ENCODE measurements at regions not wholly inside any gene's neighbourhood (a gene's known extent, or its start where the extent isn't known, plus 50 kb on each side); places are given as distances from the start of the nearest gene placed in this dataset.

DNA sequence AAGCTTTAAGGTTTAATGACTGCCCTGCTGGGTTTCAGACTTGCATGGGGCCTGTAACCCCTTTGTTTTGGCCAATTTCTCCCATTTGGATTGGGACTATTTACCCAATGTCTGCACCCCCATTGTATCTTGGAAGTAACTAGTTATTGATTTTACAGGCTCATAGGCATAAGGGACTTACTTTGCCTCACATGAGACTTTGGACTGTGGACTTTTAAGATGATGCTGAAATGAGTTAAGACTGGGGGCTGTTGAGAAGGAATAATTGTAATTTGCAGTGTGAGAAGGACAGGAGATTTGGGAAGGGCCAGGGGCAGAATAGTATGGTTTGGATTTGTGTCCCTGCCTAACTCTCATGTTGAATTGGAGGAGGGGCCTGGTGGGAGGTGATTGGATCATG is 260.7 kb downstream of the SNCA start:
- H3K4me3 ChIP-seq: no peak overlapping the region
- DNase-seq: no peak
- H3K36me3 ChIP-seq: no peaks in the 10 kb centered on the region
- no peaks in the 10 kb centered on the region for H3K9me3 ChIP-seq (replicated peaks)
- no peak overlapping the region for H3K27ac ChIP-seq (replicated peaks)
- intact Hi-C loops (cut with micrococcal nuclease): no loop called here
- TF ChIP-seq, protein P1, sequence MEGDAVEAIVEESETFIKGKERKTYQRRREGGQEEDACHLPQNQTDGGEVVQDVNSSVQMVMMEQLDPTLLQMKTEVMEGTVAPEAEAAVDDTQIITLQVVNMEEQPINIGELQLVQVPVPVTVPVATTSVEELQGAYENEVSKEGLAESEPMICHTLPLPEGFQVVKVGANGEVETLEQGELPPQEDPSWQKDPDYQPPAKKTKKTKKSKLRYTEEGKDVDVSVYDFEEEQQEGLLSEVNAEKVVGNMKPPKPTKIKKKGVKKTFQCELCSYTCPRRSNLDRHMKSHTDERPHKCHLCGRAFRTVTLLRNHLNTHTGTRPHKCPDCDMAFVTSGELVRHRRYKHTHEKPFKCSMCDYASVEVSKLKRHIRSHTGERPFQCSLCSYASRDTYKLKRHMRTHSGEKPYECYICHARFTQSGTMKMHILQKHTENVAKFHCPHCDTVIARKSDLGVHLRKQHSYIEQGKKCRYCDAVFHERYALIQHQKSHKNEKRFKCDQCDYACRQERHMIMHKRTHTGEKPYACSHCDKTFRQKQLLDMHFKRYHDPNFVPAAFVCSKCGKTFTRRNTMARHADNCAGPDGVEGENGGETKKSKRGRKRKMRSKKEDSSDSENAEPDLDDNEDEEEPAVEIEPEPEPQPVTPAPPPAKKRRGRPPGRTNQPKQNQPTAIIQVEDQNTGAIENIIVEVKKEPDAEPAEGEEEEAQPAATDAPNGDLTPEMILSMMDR (IDR thresholded peaks at IDR 0.05; ENCODE audit: borderline replicate concordance): no peak
- H3K27me3 ChIP-seq (ENCODE audit: low read depth): no peaks in the 10 kb centered on the region
- no peaks in the 10 kb centered on the region for H3K4me1 ChIP-seq

DNA sequence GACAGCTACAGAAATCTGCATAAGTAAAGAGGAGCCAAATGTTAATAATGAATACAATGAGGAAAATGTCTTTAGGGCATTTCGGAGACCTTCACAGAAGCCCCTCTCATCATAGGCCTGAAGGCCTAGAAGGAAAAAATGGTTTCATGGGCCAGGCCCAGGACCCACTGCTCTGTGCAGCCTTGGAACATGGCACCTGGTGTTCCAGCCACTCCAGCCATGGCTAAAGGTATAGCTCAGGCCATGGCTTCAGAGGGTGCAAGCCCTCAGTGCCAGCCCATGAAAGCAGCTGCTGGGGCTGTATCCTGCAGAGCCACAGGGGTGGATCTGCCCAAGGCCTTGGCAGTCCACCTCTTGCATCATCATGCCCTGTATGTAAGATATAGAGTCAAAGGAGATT is 261.1 kb downstream of the SNCA start:
- DNase-seq: no peak
- Histone ChIP-seq H3K9me3 (replicated peaks) (no peaks in the 10 kb centered on the region), H3K4me3 (no peak overlapping the region), H3K36me3 (no peaks in the 10 kb centered on the region), H3K4me1 (no peaks in the 10 kb centered on the region), H3K27me3 (ENCODE audit: low read depth) (no peaks in the 10 kb centered on the region), H3K27ac (replicated peaks) (no peak overlapping the region)
- intact Hi-C loops (cut with micrococcal nuclease): no loop called here
- TF ChIP-seq, protein P1 (IDR thresholded peaks at IDR 0.05; ENCODE audit: borderline replicate concordance): no peak

DNA sequence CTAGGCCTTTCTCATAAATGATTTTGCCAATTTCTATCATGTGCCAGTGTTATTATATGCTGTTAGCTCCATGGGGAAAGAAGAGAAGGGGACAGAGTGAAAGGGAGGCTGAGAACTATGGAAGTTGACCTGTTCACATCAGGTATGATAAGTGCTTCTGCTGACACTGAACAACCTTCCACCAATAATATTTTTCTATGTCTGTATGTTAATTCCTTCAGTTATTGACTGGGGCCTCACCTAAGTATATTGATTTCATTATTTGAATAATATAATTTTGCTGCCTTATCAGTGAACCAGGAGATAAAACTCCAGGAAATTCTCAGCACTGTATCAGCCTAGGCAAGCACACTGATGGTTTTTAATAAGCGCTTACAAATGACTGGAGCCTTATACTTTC is 262.8 kb downstream of the SNCA start:
- no peaks in the 10 kb centered on the region for H3K4me1 ChIP-seq
- TF ChIP-seq, protein P1 (IDR thresholded peaks at IDR 0.05; ENCODE audit: borderline replicate concordance): no peak
- no peaks in the 10 kb centered on the region for H3K9me3 ChIP-seq (replicated peaks)
- H3K27me3 ChIP-seq (ENCODE audit: low read depth): no peaks in the 10 kb centered on the region
- no peak for DNase-seq
- intact Hi-C loops (cut with micrococcal nuclease): no loop called here
- H3K27ac ChIP-seq (replicated peaks): no peak overlapping the region
- H3K4me3 ChIP-seq: no peak overlapping the region
- H3K36me3 ChIP-seq: no peaks in the 10 kb centered on the region

DNA sequence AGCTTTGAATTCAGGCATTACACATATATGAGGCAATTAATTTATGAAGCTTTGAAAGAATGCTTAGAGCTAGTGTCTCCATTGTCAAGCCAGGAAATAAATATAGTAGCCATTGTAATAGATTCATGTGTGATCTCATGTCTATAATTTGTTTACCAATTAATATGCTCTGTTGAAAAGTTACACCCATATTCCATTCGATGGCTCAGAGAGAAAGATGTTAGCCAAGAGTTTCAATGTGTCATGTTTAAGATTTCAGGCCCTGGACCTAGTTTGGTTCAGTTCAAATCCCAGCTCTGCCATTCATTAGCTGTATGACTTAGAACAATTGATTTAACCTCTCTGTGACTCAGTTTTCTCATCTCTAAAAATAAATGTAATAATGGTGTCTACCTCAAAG is 263.3 kb downstream of the SNCA start:
- DNase-seq: no peak
- TF ChIP-seq, protein P1 (IDR thresholded peaks at IDR 0.05; ENCODE audit: borderline replicate concordance): no peak
- intact Hi-C loops (cut with micrococcal nuclease): no loop called here

DNA sequence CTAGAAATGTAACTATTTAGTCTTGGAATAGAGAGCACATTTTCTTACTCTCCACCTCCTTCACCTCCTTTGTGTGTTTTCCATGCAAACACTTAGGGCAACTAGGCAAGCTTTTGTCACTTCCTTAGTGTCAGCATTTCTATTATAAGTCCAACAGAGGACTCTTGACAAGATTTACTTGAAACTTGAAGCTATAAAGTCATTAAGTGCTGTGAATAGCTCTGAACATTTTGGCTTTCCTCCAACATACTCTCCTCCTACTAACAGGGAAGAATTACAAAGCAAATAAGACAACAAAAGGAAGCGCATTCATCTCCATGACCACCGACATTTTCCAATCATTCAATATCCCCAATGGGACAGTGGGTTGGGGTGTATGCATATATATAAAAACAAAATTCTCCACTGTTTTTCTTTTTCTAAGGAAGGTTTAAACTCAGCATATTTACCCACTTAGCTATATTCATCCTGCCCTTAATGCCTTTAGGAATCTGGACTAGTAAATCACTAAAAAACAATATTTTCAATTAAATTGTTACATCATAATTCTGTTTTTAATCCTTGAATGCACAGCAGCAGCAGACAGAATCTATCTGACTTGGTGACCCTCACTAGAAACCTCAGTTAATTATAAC is 264.6 kb downstream of the SNCA start:
- no peak overlapping the region for H3K4me3 ChIP-seq
- H3K9me3 ChIP-seq (replicated peaks): no peaks in the 10 kb centered on the region
- H3K27me3 ChIP-seq (ENCODE audit: low read depth): no peaks in the 10 kb centered on the region
- DNase-seq: no peak
- H3K4me1 ChIP-seq: no peaks in the 10 kb centered on the region
- intact Hi-C loops (cut with micrococcal nuclease): no loop called here
- H3K27ac ChIP-seq (replicated peaks): no peak overlapping the region
- H3K36me3 ChIP-seq: no peaks in the 10 kb centered on the region
- TF ChIP-seq, protein P1 (IDR thresholded peaks at IDR 0.05; ENCODE audit: borderline replicate concordance): no peak

More for the DNA sequence above, 263.3 kb downstream of the SNCA start:
- H3K27me3 ChIP-seq (ENCODE audit: low read depth): no peaks in the 10 kb centered on the region
- no peak overlapping the region for H3K4me3 ChIP-seq
- no peaks in the 10 kb centered on the region for H3K4me1 ChIP-seq
- H3K9me3 ChIP-seq (replicated peaks): no peaks in the 10 kb centered on the region
- H3K36me3 ChIP-seq: no peaks in the 10 kb centered on the region
- H3K27ac ChIP-seq (replicated peaks): no peak overlapping the region

Measured in left ventricle myocardium inferior (tissue), 1 donor.